Naive thymus-derived CD4-positive, alpha-beta T cell (primary cell): ENCODE measurements at regions not wholly inside any gene's neighbourhood (a gene's known extent, or its start where the extent isn't known, plus 50 kb on each side); places are given as distances from the start of the nearest gene placed in this dataset.

ENCODE experiments used
- ATAC-seq: fragments of 150-1000 bp; cut with Tn5 transposase; 2 replicates; pipeline ENCODE4 v1.10.0; 2021; ENCODE audit warnings: mild to moderate bottlenecking, moderate library complexity
- CTCF ChIA-PET: fragments of 350-600 bp; sonication (Branson Sonifier 250); formaldehyde crosslinking; loops from one replicate; lab custom pipeline; 2021; ENCODE audit warnings: antibody characterized with exemption; lab: Charles Lee
- POLR2A ChIA-PET: fragments of 350-600 bp; sonication (Branson Sonifier 250); formaldehyde crosslinking; loops from one replicate; lab custom pipeline; 2021; ENCODE audit warnings: antibody characterized with exemption, inconsistent platforms; lab: Charles Lee
- DNase-seq, 9 donors: peaks; one replicate each; pipeline versions ENCODE4 v3.0.0 to v3.0.0-alpha.2; 2020 to 2022; ENCODE audit warnings: mixed read lengths in 1 of 9
- H3K27ac ChIP-seq: one replicate; pipeline ENCODE4 v1.7.0; 2013; ENCODE audit warnings: mild to moderate bottlenecking, low read depth, low read length, moderate library complexity
- H3K27me3 ChIP-seq, 2 donors: one replicate each; pipeline ENCODE4 v1.7.0; 2013; ENCODE audit warnings: low read length in 2 of 2, mild to moderate bottlenecking in 2 of 2, moderate library complexity in 2 of 2; ENCODE audit not compliant: control insufficient read depth in 2 of 2, insufficient read depth in 2 of 2
- H3K36me3 ChIP-seq, 3 experiments: 1 replicate in 2 of 3; 2 replicates in 1 of 3; pipeline ENCODE4 v1.7.0; 2013; ENCODE audit warnings: low read length in 3 of 3, mild to moderate bottlenecking in 3 of 3, moderate library complexity in 1 of 3; ENCODE audit not compliant: insufficient read depth in 3 of 3, control insufficient read depth in 2 of 3
- H3K4me1 ChIP-seq, 2 donors: one replicate each; pipeline ENCODE4 v1.7.0; 2013; ENCODE audit warnings: low read length in 2 of 2, mild to moderate bottlenecking in 2 of 2, moderate library complexity in 1 of 2; ENCODE audit not compliant: control insufficient read depth in 2 of 2, insufficient read depth in 2 of 2
- H3K4me3 ChIP-seq: 2 replicates; pipeline ENCODE4 v1.7.0; 2013; ENCODE audit warnings: mild to moderate bottlenecking, low read length
- H3K9me3 ChIP-seq, 3 experiments: 1 replicate in 2 of 3; 2 replicates in 1 of 3; pipeline ENCODE4 v1.7.0; 2013; ENCODE audit warnings: low read length in 3 of 3; ENCODE audit not compliant: control insufficient read depth in 2 of 3
- H3K27ac Mint-ChIP-seq, 9 donors: one replicate each; pipeline ENCODE4 v1.8.0; 2020 to 2022; ENCODE audit warnings: mixed read lengths in 9 of 9, mild to moderate bottlenecking in 8 of 9, moderate library complexity in 5 of 9, inconsistent platforms in 2 of 9
- H3K27me3 Mint-ChIP-seq, 5 donors: one replicate each; pipeline ENCODE4 v1.8.0; 2021 to 2022; ENCODE audit warnings: mixed read lengths in 5 of 5, mild to moderate bottlenecking in 1 of 5
- H3K36me3 Mint-ChIP-seq, 5 donors: one replicate each; pipeline ENCODE4 v1.8.0; 2020 to 2022; ENCODE audit warnings: mixed read lengths in 5 of 5, mild to moderate bottlenecking in 3 of 5, inconsistent platforms in 1 of 5
- H3K4me1 Mint-ChIP-seq, 7 donors: one replicate each; pipeline ENCODE4 v1.8.0; 2020 to 2022; ENCODE audit warnings: mixed read lengths in 7 of 7, mild to moderate bottlenecking in 3 of 7, inconsistent platforms in 1 of 7
- H3K4me3 Mint-ChIP-seq, 10 donors: one replicate each; pipeline ENCODE4 v1.8.0; 2020 to 2022; ENCODE audit warnings: mild to moderate bottlenecking in 10 of 10, mixed read lengths in 10 of 10, moderate library complexity in 6 of 10, inconsistent platforms in 2 of 10
- H3K9me3 Mint-ChIP-seq, 11 donors: one replicate each; pipeline ENCODE4 v1.8.0; 2020 to 2022; ENCODE audit warnings: mixed read lengths in 11 of 11, mild to moderate bottlenecking in 4 of 11, inconsistent platforms in 1 of 11, moderate library complexity in 1 of 11
- intact Hi-C, 2 donors: fragments of 100-400 bp; cut with micrococcal nuclease; formaldehyde crosslinking; loops; one replicate each; pipeline ENCODE4 v1.15.1; 2023

DNA sequence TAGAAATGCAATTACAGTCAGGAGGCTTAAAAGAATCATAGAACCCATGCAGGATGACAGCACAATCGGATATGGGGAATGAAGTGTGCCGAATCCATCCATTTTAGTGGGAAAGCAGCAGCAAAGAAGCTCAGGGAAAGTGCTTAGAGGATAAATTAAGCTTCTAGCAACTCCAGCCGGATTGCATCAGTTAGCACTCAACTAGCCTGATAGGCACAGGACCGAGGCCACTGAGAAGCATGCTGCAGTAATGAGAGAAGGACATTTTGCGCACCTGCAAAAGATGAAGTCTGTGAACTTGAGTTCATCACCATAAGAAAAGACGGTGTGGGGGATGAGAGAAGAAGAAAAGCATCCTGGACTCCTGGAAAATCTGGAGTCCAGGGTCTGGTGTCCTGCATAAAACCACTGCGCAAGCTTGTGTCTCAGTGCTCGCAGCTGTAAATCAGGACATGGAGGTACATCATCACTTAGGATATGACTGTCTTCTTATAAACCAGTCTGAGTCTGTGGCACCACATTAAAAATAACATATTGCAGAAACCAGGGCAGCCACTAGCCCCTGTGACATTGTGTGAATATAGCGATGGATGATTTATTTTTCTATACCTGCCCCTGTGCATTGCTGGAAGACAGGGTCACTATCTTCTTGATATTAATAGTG, 665.5 kb upstream of the SOX11 start:
- peaks cover 0 to 12% (median 0%) of the 10 kb centered on the region in 3 experiments for H3K9me3 ChIP-seq
- no peak overlapping the region for H3K4me3 ChIP-seq
- no peak overlapping the region for H3K27ac Mint-ChIP-seq
- H3K9me3 Mint-ChIP-seq, result peaks cover 2 to 27% (median 12%) of the 10 kb centered on the region in 11 donors
- H3K4me1 ChIP-seq, result no peaks in the 10 kb centered on the region
- no peaks in the 10 kb centered on the region for H3K4me1 Mint-ChIP-seq
- ChIA-PET CTCF (no interaction called here), POLR2A (no interaction called here)
- DNase-seq, result no peak
- H3K27me3 Mint-ChIP-seq, result no peaks in the 10 kb centered on the region
- no peak for ATAC-seq
- H3K36me3 ChIP-seq, result no peaks in the 10 kb centered on the region
- peaks cover 0 to 7% (median 0%) of the 10 kb centered on the region in 5 donors for H3K36me3 Mint-ChIP-seq
- intact Hi-C loops, result no loop called here
- no peak overlapping the region for H3K27ac ChIP-seq
- H3K27me3 ChIP-seq, result no peaks in the 10 kb centered on the region
- H3K4me3 Mint-ChIP-seq, result no peak overlapping the region

GRCh38 chr2:5035057-5035488, 657.1 kb upstream of the SOX11 start:
- Histone ChIP-seq H3K27ac (no peak overlapping the region), H3K27me3 (no peaks in the 10 kb centered on the region), H3K4me1 (no peaks in the 10 kb centered on the region), H3K4me3 (no peak overlapping the region), H3K9me3 (no peaks in the 10 kb centered on the region), H3K36me3 (no peaks in the 10 kb centered on the region)
- intact Hi-C loops, result no loop called here
- no peak for ATAC-seq
- H3K4me3 Mint-ChIP-seq, result no peak overlapping the region
- no peak overlapping the region for H3K27ac Mint-ChIP-seq
- peaks cover 0 to 14% (median 2%) of the 10 kb centered on the region in 11 donors for H3K9me3 Mint-ChIP-seq
- H3K27me3 Mint-ChIP-seq, result no peaks in the 10 kb centered on the region
- ChIA-PET CTCF (no interaction called here), POLR2A (no interaction called here)
- H3K4me1 Mint-ChIP-seq, result no peaks in the 10 kb centered on the region
- no peak for DNase-seq
- H3K36me3 Mint-ChIP-seq, result no peaks in the 10 kb centered on the region

DNA sequence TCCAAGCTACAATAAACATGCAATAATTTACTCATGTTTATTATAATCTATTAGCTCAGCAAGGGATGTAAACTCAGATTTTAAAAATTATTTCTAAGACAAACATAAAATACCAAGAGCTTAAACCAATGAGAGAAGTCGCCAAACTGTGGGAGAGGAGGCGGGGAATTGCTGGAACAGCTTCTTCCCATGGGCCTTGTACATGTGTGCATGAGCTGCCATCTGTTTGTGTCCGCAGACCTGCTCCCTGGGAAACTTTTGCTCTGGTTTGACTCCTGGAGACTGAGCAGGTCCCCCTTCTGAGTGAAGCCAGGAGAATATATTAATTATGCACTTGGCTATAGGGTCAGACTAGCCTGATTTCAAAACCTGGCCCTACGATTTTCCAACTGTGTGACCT, 655.9 kb upstream of the SOX11 start:
- Histone ChIP-seq H3K27ac (no peak overlapping the region), H3K9me3 (no peaks in the 10 kb centered on the region), H3K36me3 (no peaks in the 10 kb centered on the region), H3K27me3 (no peaks in the 10 kb centered on the region), H3K4me1 (no peaks in the 10 kb centered on the region), H3K4me3 (no peak overlapping the region)
- DNase-seq (no peak), ATAC-seq (no peak)
- Mint-ChIP-seq H3K4me3 (no peak overlapping the region), H3K27ac (no peak overlapping the region), H3K9me3 (peaks cover 0 to 14% (median 4%) of the 10 kb centered on the region in 11 donors), H3K36me3 (no peaks in the 10 kb centered on the region), H3K27me3 (no peaks in the 10 kb centered on the region), H3K4me1 (no peaks in the 10 kb centered on the region)
- ChIA-PET POLR2A (no interaction called here), CTCF (no interaction called here)
- intact Hi-C loops, result no loop called here

DNA sequence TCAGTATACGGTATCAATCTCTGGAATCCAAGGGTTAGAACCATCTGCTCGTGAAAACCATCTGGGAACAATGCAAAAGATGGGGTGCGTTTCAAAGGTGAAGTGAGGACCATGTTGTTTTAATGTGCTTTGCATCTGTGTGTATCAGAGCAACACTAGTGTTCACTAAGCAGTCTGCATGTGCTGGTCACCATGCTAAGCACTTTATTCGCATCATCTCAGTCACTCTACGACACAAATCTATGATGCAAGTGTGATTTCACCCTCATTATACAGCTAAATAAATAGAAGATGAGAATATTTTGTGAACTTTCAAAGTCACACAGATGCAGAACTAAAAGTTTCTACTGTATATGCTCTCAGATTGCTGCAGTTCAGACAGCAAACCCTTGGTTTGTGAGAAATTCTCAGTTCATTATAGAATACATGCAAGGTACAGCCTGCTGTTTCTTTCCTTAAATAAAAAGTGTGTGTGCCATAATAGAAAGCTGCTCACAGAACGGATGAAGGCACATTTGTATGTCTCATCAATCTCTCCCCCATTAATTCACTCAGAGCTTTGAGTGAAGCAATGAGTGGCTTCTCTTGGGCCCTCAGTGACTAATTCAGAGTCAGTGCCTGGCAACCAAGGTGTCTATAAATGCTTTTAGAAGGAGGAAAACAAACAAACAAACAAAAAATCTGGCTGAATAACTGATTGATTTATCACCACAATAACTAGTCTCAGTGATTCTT, 652.8 kb upstream of the SOX11 start:
- Mint-ChIP-seq H3K4me1 (no peaks in the 10 kb centered on the region), H3K36me3 (no peaks in the 10 kb centered on the region), H3K27me3 (no peaks in the 10 kb centered on the region), H3K4me3 (no peak overlapping the region), H3K9me3 (peaks cover 0 to 12% (median 2%) of the 10 kb centered on the region in 11 donors), H3K27ac (no peak overlapping the region)
- H3K4me1 ChIP-seq, result no peaks in the 10 kb centered on the region
- ChIA-PET POLR2A (no interaction called here), CTCF (no interaction called here)
- H3K27me3 ChIP-seq, result no peaks in the 10 kb centered on the region
- intact Hi-C loops, result no loop called here
- H3K9me3 ChIP-seq, result no peaks in the 10 kb centered on the region
- no peaks in the 10 kb centered on the region for H3K36me3 ChIP-seq
- ATAC-seq (no peak), DNase-seq (no peak)
- no peak overlapping the region for H3K27ac ChIP-seq
- H3K4me3 ChIP-seq, result no peak overlapping the region

DNA sequence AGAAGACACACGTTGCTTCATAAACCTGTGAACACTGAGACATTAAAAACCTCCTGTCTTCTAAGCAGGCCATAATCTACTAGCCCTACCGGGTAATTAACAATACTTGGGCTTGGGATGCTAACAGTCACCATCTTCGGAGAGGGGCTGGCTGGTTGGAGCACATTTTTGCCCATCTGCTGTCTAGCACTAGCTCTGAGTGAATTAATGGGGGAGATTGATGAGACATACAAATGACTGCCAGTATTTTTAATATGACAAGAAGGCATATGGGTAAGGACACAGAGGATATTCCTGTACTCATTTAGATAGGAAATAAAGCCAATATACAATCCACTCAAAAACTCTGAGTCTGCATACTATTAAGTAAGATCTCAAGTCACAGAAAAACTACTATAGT, 651.6 kb upstream of the SOX11 start:
- peaks cover 0 to 16% (median 2%) of the 10 kb centered on the region in 11 donors for H3K9me3 Mint-ChIP-seq
- Histone ChIP-seq H3K9me3 (no peaks in the 10 kb centered on the region), H3K27me3 (no peaks in the 10 kb centered on the region), H3K27ac (no peak overlapping the region), H3K4me1 (no peaks in the 10 kb centered on the region), H3K36me3 (no peaks in the 10 kb centered on the region), H3K4me3 (no peak overlapping the region)
- ChIA-PET CTCF (no interaction called here), POLR2A (no interaction called here)
- DNase-seq, result no peak
- intact Hi-C loops, result no loop called here
- no peak for ATAC-seq
- no peaks in the 10 kb centered on the region for H3K27me3 Mint-ChIP-seq
- no peak overlapping the region for H3K4me3 Mint-ChIP-seq
- no peaks in the 10 kb centered on the region for H3K4me1 Mint-ChIP-seq
- no peak overlapping the region for H3K27ac Mint-ChIP-seq
- H3K36me3 Mint-ChIP-seq, result no peaks in the 10 kb centered on the region

GRCh38 chr2:5041501-5041900, 650.7 kb upstream of the SOX11 start:
- intact Hi-C loops, result no loop called here
- Mint-ChIP-seq H3K9me3 (peaks cover 0 to 16% (median 2%) of the 10 kb centered on the region in 11 donors), H3K27me3 (no peaks in the 10 kb centered on the region), H3K4me1 (no peaks in the 10 kb centered on the region), H3K4me3 (no peak overlapping the region), H3K27ac (no peak overlapping the region), H3K36me3 (no peaks in the 10 kb centered on the region)
- H3K9me3 ChIP-seq, result no peaks in the 10 kb centered on the region
- ATAC-seq, result no peak
- ChIA-PET POLR2A (no interaction called here), CTCF (no interaction called here)
- no peak overlapping the region for H3K4me3 ChIP-seq
- no peaks in the 10 kb centered on the region for H3K36me3 ChIP-seq
- no peak overlapping the region for H3K27ac ChIP-seq
- DNase-seq, result no peak
- H3K27me3 ChIP-seq, result no peaks in the 10 kb centered on the region
- no peaks in the 10 kb centered on the region for H3K4me1 ChIP-seq
